MCF 10A (cell line): ENCODE measurements at regions not wholly inside any gene's neighbourhood (a gene's known extent, or its start where the extent isn't known, plus 50 kb on each side); places are given as distances from the start of the nearest gene placed in this dataset.

Experiments used
- BruUV-seq: library from RNA; stranded (reverse); fragments of 400-500 nt; replicated peaks from 2 replicates; lab custom pipeline; 2021; lab: Mats Ljungman, UMichigan
- CTCF ChIA-PET: fragments of 300-600 bp; sonication (Branson Sonifier 250); formaldehyde crosslinking; extraction: SDS; loops from one replicate; lab custom pipeline; 2021; ENCODE audit warnings: antibody characterized with exemption, inconsistent platforms; lab: Yijun Ruan, JAX
- POLR2A ChIA-PET: fragments of 300-600, 350-650 bp; sonication (Branson Sonifier 250); formaldehyde crosslinking; extraction: SDS; loops from one replicate; lab custom pipeline; 2020; ENCODE audit warnings: antibody characterized with exemption, inconsistent platforms; lab: Yijun Ruan, JAX
- DNase-seq: peaks from one replicate; pipeline ENCODE4 v3.0.0-alpha.2; 2018; ENCODE audit not compliant: unreplicated experiment
- H3K27ac Mint-ChIP-seq: one replicate; pipeline ENCODE4 v1.8.0; 2022; ENCODE audit warnings: mild to moderate bottlenecking, low read depth, mixed read lengths; ENCODE audit not compliant: unreplicated experiment
- H3K27me3 Mint-ChIP-seq: one replicate; pipeline ENCODE4 v1.8.0; 2022; ENCODE audit warnings: mixed read lengths; ENCODE audit not compliant: insufficient read depth, unreplicated experiment
- H3K36me3 Mint-ChIP-seq: one replicate; pipeline ENCODE4 v1.8.0; 2022; ENCODE audit warnings: mild to moderate bottlenecking, moderate library complexity, mixed read lengths; ENCODE audit not compliant: insufficient read depth, unreplicated experiment
- H3K4me1 Mint-ChIP-seq: one replicate; pipeline ENCODE4 v1.8.0; 2022; ENCODE audit warnings: mixed read lengths; ENCODE audit not compliant: insufficient read depth, unreplicated experiment
- H3K4me3 Mint-ChIP-seq: one replicate; pipeline ENCODE4 v1.8.0; 2022; ENCODE audit warnings: mild to moderate bottlenecking, moderate library complexity, mixed read lengths; ENCODE audit not compliant: unreplicated experiment
- H3K9me3 Mint-ChIP-seq: one replicate; pipeline ENCODE4 v1.8.0; 2022; ENCODE audit warnings: mixed read lengths; ENCODE audit not compliant: unreplicated experiment
- CTCF ChIP-seq: fragments of 200-600 bp; IDR thresholded peaks from one replicate; pipeline ENCODE4 v1.8.0; 2022; ENCODE audit warnings: antibody characterized with exemption, mild to moderate bottlenecking; ENCODE audit not compliant: unreplicated experiment
- intact Hi-C: fragments of 100-400 bp; cut with micrococcal nuclease; formaldehyde crosslinking; loops from 2 replicates; pipeline ENCODE4 v1.14.1; 2022

DNA sequence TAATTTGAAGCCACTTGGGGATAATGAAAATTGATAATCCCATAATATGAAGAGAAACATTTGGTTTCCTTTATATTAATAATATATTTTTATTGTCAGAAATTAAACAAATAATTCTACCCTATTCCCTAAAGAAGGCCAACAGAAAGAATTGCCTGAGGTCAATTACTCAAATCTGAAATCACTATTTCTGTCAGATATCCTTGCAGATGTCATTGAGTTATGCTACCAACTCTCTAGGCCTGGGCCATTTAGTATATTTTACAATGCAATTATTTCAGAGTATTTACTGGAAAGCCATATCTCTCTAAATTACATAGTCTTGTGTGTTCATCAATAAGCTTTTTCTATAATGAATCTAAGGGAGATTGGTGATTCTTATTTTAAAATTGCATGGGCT lies 498.1 kb downstream of the KIF20B start:
- no peak for TF ChIP-seq CTCF
- Mint-ChIP-seq H3K4me1 (peaks cover 28% of the 10 kb centered on the region), H3K9me3 (no peaks in the 10 kb centered on the region), H3K27me3 (no peaks in the 10 kb centered on the region), H3K27ac (no peak overlapping the region), H3K36me3 (no peaks in the 10 kb centered on the region), H3K4me3 (no peak overlapping the region)
- ChIA-PET POLR2A (interaction anchor here (1.0 to 5.6 kb wide), 6 partner anchors 13 to 219 kb away, joined by 3 to 75 read pairs (median 8); no protein-coding TSS in a partner anchor), CTCF (no interaction called here)
- no peak for DNase-seq
- intact Hi-C loops, result no loop called here
- BruUV-seq, result no TSS peak

DNA sequence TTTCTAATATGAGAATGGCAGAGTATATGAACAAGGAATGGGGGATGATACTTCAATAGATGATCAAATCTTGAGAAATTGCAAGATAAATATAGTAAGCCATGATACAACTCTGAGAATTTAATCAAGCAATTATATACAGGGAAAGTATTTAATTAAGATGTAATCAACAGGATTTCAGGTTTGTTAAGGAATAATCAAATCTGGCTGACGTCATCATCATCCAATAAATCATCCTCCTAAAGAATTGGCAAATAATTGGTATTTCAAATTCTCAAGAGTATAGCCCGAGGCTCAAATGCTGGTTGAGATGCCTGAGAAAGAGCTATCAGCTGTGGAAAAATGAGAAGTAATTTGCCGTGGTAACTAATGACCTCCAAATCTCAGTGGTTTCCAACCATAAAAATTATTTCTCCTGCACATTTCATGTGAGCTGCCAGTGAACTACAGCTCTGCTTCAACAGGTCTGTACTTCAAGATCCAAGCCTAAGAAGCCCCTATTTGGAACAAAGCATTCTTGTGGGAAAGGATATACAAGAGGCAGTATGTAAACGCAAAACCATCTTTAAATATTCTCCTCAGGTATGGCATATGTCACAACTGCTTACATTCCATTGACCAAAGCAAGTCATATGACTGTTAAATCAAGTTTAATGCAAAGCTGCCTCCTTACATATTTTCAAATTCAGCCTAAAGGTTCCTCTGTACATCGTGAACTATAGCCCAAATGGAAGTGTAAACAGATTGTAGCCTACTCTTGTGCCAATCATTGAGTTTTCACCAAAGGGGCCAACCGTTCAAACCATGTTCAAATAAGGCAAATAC lies 503.0 kb downstream of the KIF20B start:
- POLR2A ChIA-PET, result interaction anchor here (0.6 to 4.6 kb wide), 14 partner anchors 9 to 197 kb away, joined by 3 to 32 read pairs (median 6); no protein-coding TSS in a partner anchor

DNA sequence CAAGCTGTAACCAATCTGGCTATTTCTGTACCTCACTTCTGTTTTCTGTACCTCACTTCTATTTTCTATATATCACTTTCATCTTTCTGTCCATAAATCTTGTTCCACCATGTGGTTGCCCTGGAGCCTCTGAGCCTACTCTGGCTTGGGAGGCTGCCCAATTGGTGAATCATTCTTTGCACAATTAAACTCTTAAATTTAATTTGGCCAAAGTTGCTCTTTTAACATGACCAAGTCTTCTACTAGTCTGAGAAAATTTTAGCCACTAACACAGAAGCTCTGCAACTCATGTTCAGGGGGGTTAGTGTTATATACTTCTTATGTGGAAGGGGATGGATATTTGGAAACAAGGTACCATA lies 503.5 kb downstream of the KIF20B start:
- peaks cover 15% of the 10 kb centered on the region for H3K4me1 Mint-ChIP-seq
- H3K27me3 Mint-ChIP-seq, result no peaks in the 10 kb centered on the region
- H3K4me3 Mint-ChIP-seq, result no peak overlapping the region
- POLR2A ChIA-PET, result interaction anchor here (0.6 to 4.6 kb wide), 15 partner anchors 8 to 197 kb away, joined by 3 to 32 read pairs (median 6); no protein-coding TSS in a partner anchor
- CTCF ChIA-PET, result interaction anchor here (0.9 to 1.9 kb wide), 2 partner anchors 30 to 57 kb away, joined by 3 to 6 read pairs; no protein-coding TSS in a partner anchor
- no peak for TF ChIP-seq CTCF
- peak; percentile 85 for DNase-seq
- no peaks in the 10 kb centered on the region for H3K9me3 Mint-ChIP-seq
- no peaks in the 10 kb centered on the region for H3K36me3 Mint-ChIP-seq
- H3K27ac Mint-ChIP-seq, result peak overlapping the region; percentile 4
- intact Hi-C loops, result no loop called here
- no TSS peak for BruUV-seq

More for the DNA sequence above, 503.0 kb downstream of the KIF20B start:
- Mint-ChIP-seq H3K27me3 (no peaks in the 10 kb centered on the region), H3K36me3 (no peaks in the 10 kb centered on the region), H3K27ac (peak overlapping the region; percentile 4), H3K4me3 (no peak overlapping the region), H3K9me3 (no peaks in the 10 kb centered on the region), H3K4me1 (peaks cover 15% of the 10 kb centered on the region)
- no peak for DNase-seq
- CTCF ChIA-PET, result interaction anchor here (0.6 to 1.9 kb wide), 4 partner anchors 20 to 390 kb away, joined by 3 to 6 read pairs (median 4); no protein-coding TSS in a partner anchor
- no peak for TF ChIP-seq CTCF
- intact Hi-C loops, result no loop called here
- no TSS peak for BruUV-seq

GRCh38 chr10:90205340-90205739 lies 503.9 kb downstream of the KIF20B start:
- no peak overlapping the region for H3K4me3 Mint-ChIP-seq
- POLR2A ChIA-PET, result interaction anchor here (0.6 to 4.6 kb wide), 13 partner anchors 8 to 198 kb away, joined by 3 to 32 read pairs (median 5); no protein-coding TSS in a partner anchor
- no peak for DNase-seq
- CTCF ChIA-PET, result interaction anchor here (0.9 to 1.9 kb wide), 2 partner anchors 30 to 57 kb away, joined by 3 to 6 read pairs; no protein-coding TSS in a partner anchor
- intact Hi-C loops, result no loop called here
- H3K27me3 Mint-ChIP-seq, result no peaks in the 10 kb centered on the region
- no peaks in the 10 kb centered on the region for H3K9me3 Mint-ChIP-seq
- H3K36me3 Mint-ChIP-seq, result no peaks in the 10 kb centered on the region
- TF ChIP-seq CTCF, result no peak
- peak overlapping the region; percentile 4 for H3K27ac Mint-ChIP-seq
- BruUV-seq, result no TSS peak
- peaks cover 15% of the 10 kb centered on the region for H3K4me1 Mint-ChIP-seq
